SJCRH30 (cell line): ENCODE measurements at regions not wholly inside any gene's neighbourhood (a gene's known extent, or its start where the extent isn't known, plus 50 kb on each side); places are given as distances from the start of the nearest gene placed in this dataset.
"Not testable (repeated sequence)": the region's sequence is repeated elsewhere in the genome, so short reads cannot be mapped to it uniquely, and the experiment has no call there.

ENCODE experiments used
- DNase-seq, 2 experiments: peaks; one replicate each; pipeline ENCODE4 v3.0.0-alpha.2; 2015 to 2020
- H3K27ac ChIP-seq: fragments of 250-450 bp; sonication (Bioruptor Pico); 2 replicates; pipeline ENCODE4 v1.5.1; 2020; ENCODE audit warnings: mild to moderate bottlenecking, moderate library complexity
- H3K27me3 ChIP-seq: fragments of 250-450 bp; sonication (Bioruptor Pico); 2 replicates; pipeline ENCODE4 v1.5.1; 2020; ENCODE audit warnings: mild to moderate bottlenecking, moderate library complexity
- H3K36me3 ChIP-seq: fragments of 250-450 bp; sonication (Bioruptor Pico); 2 replicates; pipeline ENCODE4 v1.5.1; 2020; ENCODE audit warnings: mild to moderate bottlenecking, moderate library complexity
- H3K4me1 ChIP-seq: fragments of 250-450 bp; sonication (Bioruptor Pico); 2 replicates; pipeline ENCODE4 v1.5.1; 2020; ENCODE audit warnings: mild to moderate bottlenecking, moderate library complexity
- H3K4me3 ChIP-seq: fragments of 250-450 bp; sonication (Bioruptor Pico); 2 replicates; pipeline ENCODE4 v1.5.1; 2020; ENCODE audit warnings: mild to moderate bottlenecking, moderate library complexity
- H3K9me3 ChIP-seq: fragments of 250-450 bp; sonication (Bioruptor Pico); replicated peaks from 2 replicates; pipeline ENCODE4 v1.5.1; 2020; ENCODE audit warnings: mild to moderate bottlenecking, moderate library complexity

GRCh38 chr6:144395826-144396225 is 110.7 kb downstream of the UTRN start:
- H3K4me3 ChIP-seq: no peak overlapping the region
- no peak for DNase-seq
- H3K36me3 ChIP-seq: no peaks in the 10 kb centered on the region
- H3K9me3 ChIP-seq: 0 out of 2 replicates have a peak, but pooled peaks cover 6% of the 10 kb centered on the region
- no peak overlapping the region for H3K27ac ChIP-seq
- H3K27me3 ChIP-seq: no peaks in the 10 kb centered on the region
- H3K4me1 ChIP-seq: no peaks in the 10 kb centered on the region

- no peak overlapping the region for H3K4me3 ChIP-seq
- H3K4me1 ChIP-seq: no peaks in the 10 kb centered on the region
- no peak overlapping the region for H3K27ac ChIP-seq
- no peaks in the 10 kb centered on the region for H3K36me3 ChIP-seq
- 0 out of 2 replicates have a peak, but pooled peaks cover 6% of the 10 kb centered on the region for H3K9me3 ChIP-seq
- H3K27me3 ChIP-seq: no peaks in the 10 kb centered on the region
- DNase-seq: no peak
Measured at GRCh38 chr6:144397141-144397540, 112.0 kb downstream of the UTRN start.

- H3K27ac ChIP-seq: no peak overlapping the region
- no peaks in the 10 kb centered on the region for H3K4me1 ChIP-seq
- H3K36me3 ChIP-seq: no peaks in the 10 kb centered on the region
- H3K27me3 ChIP-seq: no peaks in the 10 kb centered on the region
- H3K9me3 ChIP-seq: 0 out of 2 replicates have a peak, but pooled peaks cover 6% of the 10 kb centered on the region
- no peak overlapping the region for H3K4me3 ChIP-seq
- DNase-seq: no peak
Measured at GRCh38 chr6:144400321-144400720, 115.2 kb downstream of the UTRN start.

- H3K4me3 ChIP-seq: no peak overlapping the region
- H3K4me1 ChIP-seq: no peaks in the 10 kb centered on the region
- H3K27me3 ChIP-seq: no peaks in the 10 kb centered on the region
- DNase-seq: no peak
- no peak overlapping the region for H3K27ac ChIP-seq
- H3K36me3 ChIP-seq: no peaks in the 10 kb centered on the region
- 0 out of 2 replicates have a peak, but pooled peaks cover 6% of the 10 kb centered on the region for H3K9me3 ChIP-seq
Measured at GRCh38 chr6:144401736-144402733, 116.9 kb downstream of the UTRN start.

GRCh38 chr6:144402750-144403149 is 117.6 kb downstream of the UTRN start:
- H3K27ac ChIP-seq: no peak overlapping the region
- H3K36me3 ChIP-seq: no peaks in the 10 kb centered on the region
- H3K27me3 ChIP-seq: no peaks in the 10 kb centered on the region
- no peak for DNase-seq
- H3K9me3 ChIP-seq: 0 out of 2 replicates have a peak, but pooled peaks cover 3% of the 10 kb centered on the region
- no peak overlapping the region for H3K4me3 ChIP-seq
- no peaks in the 10 kb centered on the region for H3K4me1 ChIP-seq

- Histone ChIP-seq H3K9me3 (no peaks in the 10 kb centered on the region), H3K4me3 (no peak overlapping the region), H3K4me1 (peaks cover 4% of the 10 kb centered on the region; the same call in 1 of the 2 replicates), H3K27me3 (no peaks in the 10 kb centered on the region), H3K27ac (no peak overlapping the region), H3K36me3 (no peaks in the 10 kb centered on the region)
- no peak for DNase-seq
Measured at GRCh38 chr6:144405163-144405562, 120.0 kb downstream of the UTRN start.

- Histone ChIP-seq H3K36me3 (no peaks in the 10 kb centered on the region), H3K27me3 (no peaks in the 10 kb centered on the region), H3K4me3 (no peak overlapping the region), H3K4me1 (peaks cover 4% of the 10 kb centered on the region; the same call in 1 of the 2 replicates), H3K27ac (no peak overlapping the region), H3K9me3 (no peaks in the 10 kb centered on the region)
- no peak for DNase-seq
Measured at GRCh38 chr6:144406796-144407195, 121.7 kb downstream of the UTRN start.

- DNase-seq: no peak
- H3K9me3 ChIP-seq: no peaks in the 10 kb centered on the region
- peaks cover 4% of the 10 kb centered on the region; the same call in 1 of the 2 replicates for H3K4me1 ChIP-seq
- no peak overlapping the region for H3K27ac ChIP-seq
- no peak overlapping the region for H3K4me3 ChIP-seq
- no peaks in the 10 kb centered on the region for H3K27me3 ChIP-seq
- no peaks in the 10 kb centered on the region for H3K36me3 ChIP-seq
Measured at GRCh38 chr6:144408161-144408560, 123.0 kb downstream of the UTRN start.

GRCh38 chr6:144410059-144410458 is 124.9 kb downstream of the UTRN start:
- no peaks in the 10 kb centered on the region for H3K9me3 ChIP-seq

GRCh38 chr6:144410574-144410973 is 125.4 kb downstream of the UTRN start:
- H3K4me3 ChIP-seq, DNase-seq, H3K36me3 ChIP-seq, H3K4me1 ChIP-seq, H3K27me3 ChIP-seq, H3K27ac ChIP-seq, H3K9me3 ChIP-seq: not testable (repeated sequence)

More at GRCh38 chr6:144410059-144410458, 124.9 kb downstream of the UTRN start:
- H3K4me1 ChIP-seq: peaks cover 4% of the 10 kb centered on the region; the same call in 1 of the 2 replicates
- no peak for DNase-seq
- H3K27me3 ChIP-seq: no peaks in the 10 kb centered on the region
- no peaks in the 10 kb centered on the region for H3K36me3 ChIP-seq
- no peak overlapping the region for H3K4me3 ChIP-seq
- 0 out of 2 replicates have a peak overlapping the region, but pooled peaks have one; percentile 2 for H3K27ac ChIP-seq

- Histone ChIP-seq H3K9me3 (no peaks in the 10 kb centered on the region), H3K4me3 (no peak overlapping the region), H3K4me1 (peaks cover 4% of the 10 kb centered on the region; the same call in 1 of the 2 replicates), H3K27ac (no peak overlapping the region), H3K27me3 (no peaks in the 10 kb centered on the region), H3K36me3 (no peaks in the 10 kb centered on the region)
- no peak for DNase-seq
Measured at GRCh38 chr6:144411531-144412165, 126.5 kb downstream of the UTRN start.

- Histone ChIP-seq H3K9me3 (no peaks in the 10 kb centered on the region), H3K36me3 (no peaks in the 10 kb centered on the region), H3K4me1 (peaks cover 4% of the 10 kb centered on the region; the same call in 1 of the 2 replicates), H3K4me3 (no peak overlapping the region), H3K27me3 (no peaks in the 10 kb centered on the region), H3K27ac (no peak overlapping the region)
- DNase-seq: no peak
Measured at GRCh38 chr6:144413418-144413817, 128.3 kb downstream of the UTRN start.

GRCh38 chr6:144415014-144415413 is 129.9 kb downstream of the UTRN start:
- Histone ChIP-seq H3K27me3 (no peaks in the 10 kb centered on the region), H3K4me3 (no peak overlapping the region), H3K4me1 (no peaks in the 10 kb centered on the region), H3K27ac (no peak overlapping the region), H3K36me3 (no peaks in the 10 kb centered on the region), H3K9me3 (no peaks in the 10 kb centered on the region)
- no peak for DNase-seq

GRCh38 chr6:144415835-144416237 is 130.7 kb downstream of the UTRN start:
- H3K27ac ChIP-seq: no peak overlapping the region
- H3K4me1 ChIP-seq: no peaks in the 10 kb centered on the region
- no peaks in the 10 kb centered on the region for H3K9me3 ChIP-seq
- DNase-seq: no peak
- H3K27me3 ChIP-seq: no peaks in the 10 kb centered on the region
- no peaks in the 10 kb centered on the region for H3K36me3 ChIP-seq
- no peak overlapping the region for H3K4me3 ChIP-seq

GRCh38 chr6:144416244-144416643 is 131.1 kb downstream of the UTRN start:
- no peak for DNase-seq
- Histone ChIP-seq H3K27me3 (no peaks in the 10 kb centered on the region), H3K9me3 (no peaks in the 10 kb centered on the region), H3K36me3 (no peaks in the 10 kb centered on the region), H3K27ac (no peak overlapping the region), H3K4me3 (no peak overlapping the region), H3K4me1 (no peaks in the 10 kb centered on the region)
